IMR-90 (cell line): ENCODE measurements at regions not wholly inside any gene's neighbourhood (a gene's known extent, or its start where the extent isn't known, plus 50 kb on each side); places are given as distances from the start of the nearest gene placed in this dataset.
"Not testable (repeated sequence)": the region's sequence is repeated elsewhere in the genome, so short reads cannot be mapped to it uniquely, and the experiment has no call there.

Source experiments
- ATAC-seq: fragments of 200-7000 bp; cut with Tn5 transposase; 2 replicates; pipeline ENCODE4 v1.9.1; 2020; ENCODE audit warnings: low read depth, mild to moderate bottlenecking, moderate library complexity
- BruUV-seq: library from RNA; stranded (reverse); fragments of 400-500 nt; replicated peaks from 2 replicates; lab custom pipeline; 2021; lab: Mats Ljungman, UMichigan
- CTCF ChIA-PET: fragments of 300-600 bp; formaldehyde crosslinking; extraction: SDS; loops from one replicate; lab custom pipeline; 2021; ENCODE audit warnings: antibody characterized with exemption; lab: Yijun Ruan, JAX
- POLR2A ChIA-PET: fragments of 300-600 bp; sonication (Branson Sonifier 250); formaldehyde crosslinking; loops from one replicate; lab custom pipeline; 2022; ENCODE audit warnings: antibody characterized with exemption; ENCODE audit not compliant: unreplicated experiment; lab: Charles Lee
- DNase-seq: peaks from one replicate; pipeline ENCODE4 v3.0.0; 2013
- H2AFZ ChIP-seq: replicated peaks from 2 replicates; pipeline ENCODE3; 2013; ENCODE audit warnings: low read length, mild to moderate bottlenecking; ENCODE audit not compliant: poor library complexity
- H2AK5ac ChIP-seq: 2 replicates; pipeline ENCODE4 v1.6.1; 2013; ENCODE audit warnings: low read depth, low read length, inconsistent platforms
- H2AK9ac ChIP-seq: replicated peaks from 2 replicates; pipeline ENCODE3; 2013; ENCODE audit warnings: mild to moderate bottlenecking, low read depth, low read length, moderate library complexity; ENCODE audit not compliant: poor library complexity
- H2BK120ac ChIP-seq: 2 replicates; pipeline ENCODE4 v1.6.1; 2013; ENCODE audit warnings: low read depth, low read length, inconsistent platforms
- H2BK15ac ChIP-seq: 3 replicates; pipeline ENCODE4 v1.6.1; 2013; ENCODE audit warnings: low read depth, low read length, inconsistent platforms
- H2BK20ac ChIP-seq: 2 replicates; pipeline ENCODE4 v1.6.1; 2013; ENCODE audit warnings: low read depth, mild to moderate bottlenecking, inconsistent platforms, low read length, moderate library complexity
- H2BK5ac ChIP-seq: 2 replicates; pipeline ENCODE4 v1.6.1; 2013; ENCODE audit warnings: mild to moderate bottlenecking, low read depth, low read length, inconsistent platforms; ENCODE audit not compliant: poor library complexity, severe bottlenecking
- H3K14ac ChIP-seq: replicated peaks from 2 replicates; pipeline ENCODE4 v1.6.1; 2013; ENCODE audit warnings: low read depth, low read length, inconsistent platforms
- H3K18ac ChIP-seq: 2 replicates; pipeline ENCODE4 v1.6.1; 2013; ENCODE audit warnings: low read depth, low read length, control low read depth
- H3K23ac ChIP-seq: 2 replicates; pipeline ENCODE4 v1.6.1; 2013; ENCODE audit warnings: low read depth, low read length, inconsistent platforms
- H3K27ac ChIP-seq: 2 replicates; pipeline ENCODE4 v1.5.1; 2013; ENCODE audit warnings: mild to moderate bottlenecking, control low read depth, low read length; ENCODE audit not compliant: insufficient read depth
- H3K27me3 ChIP-seq: 2 replicates; pipeline ENCODE4 v1.6.1; 2013; ENCODE audit warnings: low read length; ENCODE audit not compliant: control insufficient read depth, insufficient read depth
- H3K36me3 ChIP-seq: 2 replicates; pipeline ENCODE4 v1.6.1; 2013; ENCODE audit warnings: low read length, mixed read lengths; ENCODE audit not compliant: control insufficient read depth, insufficient read depth
- H3K4ac ChIP-seq: 2 replicates; pipeline ENCODE4 v1.6.1; 2013; ENCODE audit warnings: low read depth, low read length, inconsistent platforms
- H3K4me1 ChIP-seq: 2 replicates; pipeline ENCODE4 v1.6.1; 2013; ENCODE audit warnings: low read length, mixed read lengths; ENCODE audit not compliant: control insufficient read depth, insufficient read depth
- H3K4me2 ChIP-seq: 2 replicates; pipeline ENCODE4 v1.6.1; 2013; ENCODE audit warnings: low read depth, mild to moderate bottlenecking, control low read depth, low read length, moderate library complexity
- H3K4me3 ChIP-seq: 2 replicates; pipeline ENCODE4 v1.5.1; 2013; ENCODE audit warnings: low read depth, mild to moderate bottlenecking, control low read depth, low read length, moderate library complexity; ENCODE audit not compliant: insufficient read depth
- H3K56ac ChIP-seq: 2 replicates; pipeline ENCODE4 v1.6.1; 2013; ENCODE audit warnings: low read length, inconsistent platforms; ENCODE audit not compliant: insufficient read depth; ENCODE audit errors: extremely low read depth
- H3K79me1 ChIP-seq, 2 experiments: 2 replicates each; pipeline ENCODE4 v1.6.1; 2013; ENCODE audit warnings: low read length in 2 of 2, inconsistent platforms in 1 of 2, low read depth in 1 of 2
- H3K9ac ChIP-seq: 2 replicates; pipeline ENCODE4 v1.6.1; 2013; ENCODE audit warnings: low read depth, low read length, control low read depth
- H3K9me1 ChIP-seq: 2 replicates; pipeline ENCODE4 v1.6.1; 2013; ENCODE audit warnings: low read length, inconsistent platforms; ENCODE audit not compliant: insufficient read depth
- H3K9me3 ChIP-seq: 2 replicates; pipeline ENCODE4 v1.6.1; 2013; ENCODE audit warnings: low read length; ENCODE audit not compliant: control insufficient read depth, insufficient read depth
- H4K20me1 ChIP-seq: 2 replicates; pipeline ENCODE4 v1.6.1; 2013; ENCODE audit warnings: low read length, inconsistent platforms; ENCODE audit not compliant: insufficient read depth
- H4K5ac ChIP-seq: 2 replicates; pipeline ENCODE4 v1.6.1; 2013; ENCODE audit warnings: mild to moderate bottlenecking, low read depth, low read length, control low read depth
- H4K8ac ChIP-seq, 2 experiments: 2 replicates each; pipeline ENCODE4 v1.6.1; 2013; ENCODE audit warnings: low read depth in 2 of 2, low read length in 2 of 2, control low read depth in 1 of 2, inconsistent platforms in 1 of 2
- H4K91ac ChIP-seq: 2 replicates; pipeline ENCODE4 v1.6.1; 2013; ENCODE audit warnings: low read depth, low read length, inconsistent platforms; ENCODE audit not compliant: insufficient read depth
- WGBS, 2 experiments: methylation state at CpG; one replicate each; pipeline versions ENCODE4 v1.1.5 to v1.1.7; 2013; ENCODE audit warnings: missing lambda C conversion rate in 2 of 2; ENCODE audit not compliant: insufficient read length in 1 of 2; ENCODE audit errors: extremely low coverage in 2 of 2; 5-methylcytosine and 5-hydroxymethylcytosine counted together
- dilution Hi-C: fragments of 300-500 bp; cut with HindIII; formaldehyde crosslinking; loops from one replicate; pipeline ENCODE4 v1.14.3; 2018; ENCODE audit warnings: low sequenced_read_pairs; ENCODE audit not compliant: unreplicated experiment
- in situ Hi-C: fragments of 300-500 bp; cut with MboI; formaldehyde crosslinking; loops from 3 replicates; pipeline ENCODE4 v1.14.3; 2019; ENCODE audit warnings: low sequenced_read_pairs, inconsistent platforms, mixed read lengths
- intact Hi-C: fragments of 100-400 bp; cut with micrococcal nuclease; formaldehyde crosslinking; loops from 2 replicates; pipeline ENCODE4 v1.10.0; 2022

- H3K18ac ChIP-seq, intact Hi-C loops, H2AK5ac ChIP-seq, H3K4me1 ChIP-seq, H3K56ac ChIP-seq, H4K5ac ChIP-seq, H4K8ac ChIP-seq, H3K27me3 ChIP-seq, H2BK15ac ChIP-seq, dilution Hi-C loops, BruUV-seq, H2AK9ac ChIP-seq, H3K9me3 ChIP-seq, H3K4me3 ChIP-seq, H3K27ac ChIP-seq, H3K4me2 ChIP-seq, H3K14ac ChIP-seq, DNase-seq, H3K4ac ChIP-seq, H3K23ac ChIP-seq, H3K79me1 ChIP-seq, H3K9ac ChIP-seq, ATAC-seq, H3K36me3 ChIP-seq, H4K91ac ChIP-seq, H2BK120ac ChIP-seq, H2BK5ac ChIP-seq, H2BK20ac ChIP-seq, H2AFZ ChIP-seq, H4K20me1 ChIP-seq, H3K9me1 ChIP-seq: not testable (repeated sequence)
- WGBS, 2 experiments: no CpG with 5 or more reads among the region's 4 CpGs
- CTCF ChIA-PET: interaction anchor here (0.6 kb wide), 1 partner anchor 26 kb away, joined by 3 read pairs; no protein-coding TSS in a partner anchor
- in situ Hi-C loops: loop anchor here (25.0 kb wide), 1 partner anchor 760 kb away; no protein-coding TSS in a partner anchor
- POLR2A ChIA-PET: interaction anchor here (0.6 kb wide), 1 partner anchor 54 kb away, joined by 4 read pairs; no protein-coding TSS in a partner anchor
These were observed 65.1 kb downstream of the CCNE1 start for GRCh38 chr19:29876908-29877307.
